OCI-LY7 (cell line): ENCODE measurements at regions not wholly inside any gene's neighbourhood (a gene's known extent, or its start where the extent isn't known, plus 50 kb on each side); places are given as distances from the start of the nearest gene placed in this dataset.

Experiments
- BruUV-seq: library from RNA; stranded (reverse); fragments of 400-500 nt; replicated peaks from 2 replicates; lab custom pipeline; 2021; lab: Mats Ljungman, UMichigan
- CTCF ChIA-PET: fragments of 300-600 bp; sonication (Branson Sonifier 250); formaldehyde crosslinking; loops from one replicate; lab custom pipeline; 2022; ENCODE audit warnings: antibody characterized with exemption; ENCODE audit not compliant: unreplicated experiment; lab: Charles Lee
- POLR2A ChIA-PET: fragments of 300-600 bp; sonication (Branson Sonifier 250); formaldehyde crosslinking; loops from one replicate; lab custom pipeline; 2022; ENCODE audit warnings: antibody characterized with exemption; lab: Charles Lee
- DNase-seq: peaks from one replicate; pipeline ENCODE4 v3.0.0-alpha.2; 2015; ENCODE audit warnings: low spot score
- H2AFZ ChIP-seq: fragments of 200-600 bp; sonication (generic), shearing (Covaris generic); 2 replicates; pipeline ENCODE4 v1.6.1; 2014; ENCODE audit warnings: mild to moderate bottlenecking, antibody characterized with exemption, low read length, moderate library complexity
- H3K27ac ChIP-seq: fragments of 200-600 bp; sonication (generic); 2 replicates; pipeline ENCODE4 v1.5.1; 2014; ENCODE audit warnings: mixed run types, low read depth, mild to moderate bottlenecking, moderate library complexity, low read length, inconsistent platforms; ENCODE audit not compliant: poor library complexity, severe bottlenecking
- H3K36me3 ChIP-seq: fragments of 200-600 bp; sonication (generic); 2 replicates; pipeline ENCODE4 v1.6.1; 2014; ENCODE audit warnings: mild to moderate bottlenecking, antibody characterized with exemption, low read length, moderate library complexity, mixed read lengths; ENCODE audit not compliant: insufficient read depth
- H3K4me1 ChIP-seq: fragments of 200-600 bp; sonication (generic); 2 replicates; pipeline ENCODE4 v1.5.1; 2014; ENCODE audit warnings: mild to moderate bottlenecking, low read length; ENCODE audit not compliant: insufficient read depth, poor library complexity, severe bottlenecking
- H3K4me2 ChIP-seq: fragments of 200-600 bp; sonication (generic); 2 replicates; pipeline ENCODE4 v1.6.1; 2014; ENCODE audit warnings: mild to moderate bottlenecking, low read length
- H3K4me3 ChIP-seq: fragments of 200-600 bp; sonication (generic); 2 replicates; pipeline ENCODE4 v1.5.1; 2014; ENCODE audit warnings: mild to moderate bottlenecking, low read depth, low read length; ENCODE audit not compliant: poor library complexity, severe bottlenecking
- H3K79me2 ChIP-seq: fragments of 200-600 bp; sonication (generic); 2 replicates; pipeline ENCODE4 v1.6.1; 2016; ENCODE audit warnings: low read depth, mild to moderate bottlenecking, low read length, moderate library complexity, mixed read lengths; ENCODE audit not compliant: insufficient read depth
- H3K9me2 ChIP-seq: fragments of 200-600 bp; sonication (generic); 2 replicates; pipeline ENCODE4 v1.6.1; 2016; ENCODE audit warnings: mild to moderate bottlenecking, low read length, mixed read lengths; ENCODE audit not compliant: insufficient read depth
- H3K9me3 ChIP-seq: fragments of 200-600 bp; sonication (generic); 2 replicates; pipeline ENCODE4 v1.6.1; 2014; ENCODE audit warnings: mild to moderate bottlenecking, mixed run types, low read length, mixed read lengths
- H4K20me1 ChIP-seq: fragments of 200-600 bp; sonication (generic); 2 replicates; pipeline ENCODE4 v1.6.1; 2014; ENCODE audit warnings: mild to moderate bottlenecking, antibody characterized with exemption, low read length, moderate library complexity, mixed read lengths; ENCODE audit not compliant: insufficient read depth
- CTCF ChIP-seq: fragments of 200-600 bp; sonication (generic); conservative IDR thresholded peaks from 2 replicates; pipeline ENCODE4 v1.5.1; 2014; ENCODE audit warnings: mild to moderate bottlenecking, antibody characterized with exemption, low read length, moderate library complexity, mixed read lengths
- EZH2phosphoT487 ChIP-seq: fragments of 200-600 bp; sonication (generic); IDR thresholded peaks from 2 replicates; pipeline ENCODE4 v1.6.1; 2018; ENCODE audit warnings: low read depth, borderline replicate concordance, mild to moderate bottlenecking, mixed run types, antibody characterized with exemption, low read length, moderate library complexity, mixed read lengths
- intact Hi-C: fragments of 100-400 bp; cut with micrococcal nuclease; formaldehyde crosslinking; loops from one replicate; pipeline ENCODE4 v1.10.0; 2022; ENCODE audit not compliant: unreplicated experiment

DNA sequence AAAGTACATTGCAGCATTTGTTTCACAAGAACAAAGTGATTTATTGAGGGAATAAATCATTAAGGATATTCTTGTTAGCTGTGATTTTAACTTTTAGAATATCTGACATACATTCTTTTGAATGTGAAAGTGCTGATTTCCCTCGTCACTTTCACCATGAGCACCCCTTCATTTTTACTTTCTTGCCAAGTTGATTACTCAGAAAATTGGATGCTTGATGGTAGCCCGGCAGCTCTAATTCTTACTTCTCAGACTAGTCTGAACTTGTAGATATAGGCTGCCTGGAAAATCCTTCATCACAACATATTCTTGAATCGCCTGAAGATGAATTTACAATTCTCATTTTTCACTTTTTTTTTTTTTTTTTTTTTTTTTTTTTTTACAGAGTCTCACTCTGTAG, 147.1 kb upstream of the SMLR1 start:
- H3K9me3 ChIP-seq = no peaks in the 10 kb centered on the region
- no peak overlapping the region for H2AFZ ChIP-seq
- BruUV-seq = no TSS peak
- no peak for DNase-seq
- ChIA-PET CTCF (no interaction called here), POLR2A (interaction anchor here (0.6 to 1.0 kb wide), 3 partner anchors 320 to 781 kb away, joined by 3 to 4 read pairs (median 4); no protein-coding TSS in a partner anchor)
- no peaks in the 10 kb centered on the region for H3K9me2 ChIP-seq
- intact Hi-C loops = no loop called here
- 0 out of 2 replicates have a peak, but pooled peaks cover 4% of the 10 kb centered on the region for H4K20me1 ChIP-seq
- TF ChIP-seq CTCF = no peak
- no peak for TF ChIP-seq EZH2phosphoT487
- no peak overlapping the region for H3K4me3 ChIP-seq
- no peaks in the 10 kb centered on the region for H3K4me1 ChIP-seq
- H3K27ac ChIP-seq = no peak overlapping the region
- H3K79me2 ChIP-seq = no peaks in the 10 kb centered on the region
- H3K36me3 ChIP-seq = no peaks in the 10 kb centered on the region
- H3K4me2 ChIP-seq = no peak overlapping the region

GRCh38 chr6:130681028-130681427, 146.2 kb upstream of the SMLR1 start:
- H3K36me3 ChIP-seq = no peaks in the 10 kb centered on the region
- no peak overlapping the region for H3K27ac ChIP-seq
- no peak for TF ChIP-seq EZH2phosphoT487
- TF ChIP-seq CTCF = no peak
- CTCF ChIA-PET = no interaction called here
- H3K4me2 ChIP-seq = no peak overlapping the region
- no peak overlapping the region for H2AFZ ChIP-seq
- no TSS peak for BruUV-seq
- 0 out of 2 replicates have a peak, but pooled peaks cover 4% of the 10 kb centered on the region for H4K20me1 ChIP-seq
- H3K9me3 ChIP-seq = no peaks in the 10 kb centered on the region
- H3K4me1 ChIP-seq = no peaks in the 10 kb centered on the region
- POLR2A ChIA-PET = no interaction called here
- H3K9me2 ChIP-seq = no peaks in the 10 kb centered on the region
- intact Hi-C loops = no loop called here
- H3K79me2 ChIP-seq = no peaks in the 10 kb centered on the region
- DNase-seq = no peak
- no peak overlapping the region for H3K4me3 ChIP-seq

DNA sequence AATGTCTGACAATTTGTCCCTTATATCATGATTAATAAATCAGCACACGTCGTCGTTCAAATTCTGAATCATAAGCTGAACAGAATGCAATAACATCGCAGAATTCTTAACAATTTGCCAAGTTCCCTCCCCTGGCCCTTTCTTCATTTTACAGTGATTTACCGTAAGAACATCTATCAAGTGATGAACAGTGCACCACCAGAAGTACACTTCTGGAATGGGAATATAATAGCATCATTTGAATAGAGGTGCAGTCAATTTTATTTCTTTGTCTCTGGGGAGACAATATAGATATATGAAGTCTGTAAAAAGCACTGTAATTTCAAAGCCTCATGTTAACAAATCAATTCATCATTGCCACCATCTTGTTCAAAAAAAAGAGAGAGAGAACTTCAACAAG, 145.1 kb upstream of the SMLR1 start:
- intact Hi-C loops = no loop called here
- H4K20me1 ChIP-seq = 0 out of 2 replicates have a peak, but pooled peaks cover 4% of the 10 kb centered on the region
- H3K79me2 ChIP-seq = no peaks in the 10 kb centered on the region
- ChIA-PET CTCF (no interaction called here), POLR2A (interaction anchor here (0.8 kb wide), 1 partner anchor 16 kb away, joined by 3 read pairs; no protein-coding TSS in a partner anchor)
- H3K4me3 ChIP-seq = no peak overlapping the region
- H3K9me2 ChIP-seq = no peaks in the 10 kb centered on the region
- no peaks in the 10 kb centered on the region for H3K9me3 ChIP-seq
- TF ChIP-seq CTCF (no peak), EZH2phosphoT487 (no peak)
- BruUV-seq = no TSS peak
- no peak overlapping the region for H2AFZ ChIP-seq
- H3K4me2 ChIP-seq = no peak overlapping the region
- H3K27ac ChIP-seq = no peak overlapping the region
- no peaks in the 10 kb centered on the region for H3K4me1 ChIP-seq
- no peak for DNase-seq
- H3K36me3 ChIP-seq = no peaks in the 10 kb centered on the region
